ENCODE measurements at regions not wholly inside any gene's neighbourhood (a gene's known extent, or its start where the extent isn't known, plus 50 kb on each side); places are given as distances from the start of the nearest gene placed in this dataset.
"Not testable (repeated sequence)": the region's sequence is repeated elsewhere in the genome, so short reads cannot be mapped to it uniquely, and the experiment has no call there.

DNA sequence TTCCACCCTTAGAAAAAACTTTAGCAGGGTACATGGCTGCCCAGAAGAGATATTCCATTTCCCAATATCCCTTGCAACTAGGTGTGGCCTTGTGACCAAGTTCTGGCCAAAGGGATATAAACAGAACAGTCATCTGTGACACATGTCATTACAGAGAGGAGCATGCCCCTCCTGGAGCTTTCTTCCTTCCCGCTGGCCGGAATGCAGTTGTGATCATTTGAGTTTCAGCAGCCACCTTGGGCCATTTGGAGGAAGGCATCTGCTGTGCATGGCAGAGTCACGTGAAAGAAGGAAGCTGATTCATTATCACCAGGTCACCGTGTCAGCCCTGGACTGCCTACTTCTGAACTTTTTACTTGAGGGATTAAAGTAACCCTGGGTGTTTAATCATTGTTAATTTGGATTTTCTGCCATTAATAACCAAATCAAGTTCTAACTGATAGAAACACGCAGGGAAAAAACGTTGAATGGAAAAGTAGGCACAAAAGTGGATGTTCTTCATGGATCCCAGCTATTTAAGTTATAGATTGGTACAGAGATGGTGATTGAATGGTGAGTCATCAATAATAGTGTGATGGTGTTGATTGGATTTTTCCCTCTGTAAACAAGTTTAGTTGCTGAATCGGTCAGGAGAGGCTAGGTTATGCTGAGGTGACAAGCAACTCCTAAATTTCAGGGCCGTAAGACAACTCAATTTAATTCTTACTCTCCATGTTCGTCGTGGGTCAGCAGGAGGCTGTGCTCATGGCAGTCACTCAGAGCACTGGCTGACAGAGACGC, 80.7 kb upstream of the CCDC167 start:
- FAIRE-seq = no peak

DNA sequence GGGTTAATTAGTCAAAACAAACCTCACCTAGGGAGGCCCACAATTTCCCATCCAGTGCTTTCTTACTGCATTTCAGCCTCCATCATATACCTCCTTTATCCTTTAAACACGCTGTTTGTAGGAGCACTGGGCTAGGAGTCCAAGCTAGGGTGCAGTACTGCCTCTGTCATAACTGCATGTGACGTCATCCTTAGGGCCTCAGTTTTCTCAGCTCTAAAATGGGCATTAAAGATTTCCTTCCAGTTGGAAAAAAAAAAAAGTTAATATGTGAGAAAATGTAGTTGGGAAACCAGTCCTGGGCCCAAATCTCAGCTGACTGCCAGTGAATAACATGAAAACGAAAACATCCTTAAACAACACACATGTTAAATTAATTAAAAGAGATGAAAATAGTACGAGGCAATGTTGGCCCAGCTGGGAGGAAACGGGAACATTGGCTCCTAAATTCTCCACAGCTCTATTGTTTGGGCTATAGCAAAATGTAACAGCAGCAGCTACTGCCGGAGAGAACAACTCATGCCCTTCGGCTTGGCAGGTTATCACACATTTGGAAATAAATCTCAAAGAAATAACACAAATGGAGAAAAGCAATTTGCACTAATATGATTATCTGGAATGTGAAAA, 79.9 kb upstream of the CCDC167 start:
- peak; percentile 84 for FAIRE-seq

DNA sequence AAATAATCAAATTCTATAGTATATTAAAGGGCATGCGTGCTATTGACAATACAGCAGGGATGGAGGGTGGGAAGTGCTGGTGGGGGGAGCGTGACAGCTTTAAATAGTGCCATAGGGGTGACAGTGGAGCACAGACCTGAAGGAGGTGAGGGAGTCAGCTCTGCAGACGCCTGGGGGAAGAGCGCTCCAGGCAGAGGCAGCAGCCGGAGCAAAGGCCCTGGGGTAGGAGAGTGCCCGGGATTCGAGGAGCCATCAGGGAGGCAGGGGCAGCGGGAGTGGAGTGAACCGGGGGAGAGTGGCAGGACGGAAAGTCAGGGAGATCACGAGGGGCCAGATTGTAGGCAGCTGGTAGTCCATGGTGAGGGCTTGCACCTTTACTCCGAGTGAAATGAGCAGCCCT, 78.4 kb upstream of the CCDC167 start:
- no peak for FAIRE-seq

DNA sequence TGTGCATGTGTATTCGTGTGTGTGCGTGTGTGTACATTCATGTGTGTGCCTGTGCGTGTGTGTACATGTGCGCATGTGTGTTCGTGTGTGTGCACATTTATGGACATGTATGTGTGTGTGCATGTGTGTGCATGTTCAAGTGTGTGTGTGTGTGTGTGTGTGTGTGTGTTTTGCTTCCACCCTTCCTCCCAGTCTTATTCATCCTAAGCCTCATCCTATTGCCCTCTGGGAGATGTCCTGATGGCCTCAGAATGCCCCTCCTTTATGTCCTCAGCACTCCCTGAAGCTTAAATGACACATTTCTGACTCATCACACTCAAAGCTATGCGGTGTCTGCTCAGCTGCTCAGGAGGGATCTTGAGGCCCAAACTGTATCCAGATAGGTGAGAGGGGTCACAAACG, 76.6 kb upstream of the CCDC167 start:
- no peak for FAIRE-seq

DNA sequence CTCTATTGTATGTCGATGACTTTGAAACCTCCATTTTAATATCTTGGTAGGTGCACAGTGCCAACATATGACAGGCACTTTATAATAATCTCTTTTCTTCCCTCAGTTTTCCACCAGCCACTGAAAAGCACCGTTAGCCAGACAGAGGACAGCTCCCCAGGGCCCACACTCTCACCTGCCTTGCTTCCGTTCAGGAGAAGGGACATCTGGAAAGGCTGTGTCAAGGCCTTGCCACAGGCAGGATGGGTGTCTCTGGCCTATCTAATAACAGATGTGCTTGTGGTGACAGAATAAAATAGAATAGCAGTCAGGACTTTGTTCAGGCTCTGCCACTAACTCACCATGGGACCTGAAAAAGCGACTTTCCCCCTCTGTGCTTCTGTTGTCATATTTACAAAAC, 75.5 kb upstream of the CCDC167 start:
- no peak for FAIRE-seq

DNA sequence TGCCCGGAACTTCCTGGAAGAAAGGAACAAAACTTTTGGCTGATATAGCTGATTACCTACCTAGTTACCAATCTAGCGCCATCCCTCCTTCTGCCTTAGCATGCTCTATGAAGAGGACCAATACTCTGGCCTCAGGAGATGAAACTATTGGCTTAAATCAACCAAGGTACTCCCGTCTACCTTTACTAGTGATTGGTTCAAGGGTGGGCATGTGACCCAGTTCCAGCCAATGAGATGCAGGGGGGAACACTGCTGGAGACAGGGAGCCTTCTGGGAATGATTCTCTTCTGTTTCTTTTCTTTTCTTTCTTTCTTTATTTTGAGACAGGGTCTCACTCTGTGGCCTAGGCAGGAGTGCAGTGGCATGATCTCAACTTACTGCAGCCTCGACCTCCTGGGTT, 72.6 kb upstream of the CCDC167 start:
- FAIRE-seq = no peak

DNA sequence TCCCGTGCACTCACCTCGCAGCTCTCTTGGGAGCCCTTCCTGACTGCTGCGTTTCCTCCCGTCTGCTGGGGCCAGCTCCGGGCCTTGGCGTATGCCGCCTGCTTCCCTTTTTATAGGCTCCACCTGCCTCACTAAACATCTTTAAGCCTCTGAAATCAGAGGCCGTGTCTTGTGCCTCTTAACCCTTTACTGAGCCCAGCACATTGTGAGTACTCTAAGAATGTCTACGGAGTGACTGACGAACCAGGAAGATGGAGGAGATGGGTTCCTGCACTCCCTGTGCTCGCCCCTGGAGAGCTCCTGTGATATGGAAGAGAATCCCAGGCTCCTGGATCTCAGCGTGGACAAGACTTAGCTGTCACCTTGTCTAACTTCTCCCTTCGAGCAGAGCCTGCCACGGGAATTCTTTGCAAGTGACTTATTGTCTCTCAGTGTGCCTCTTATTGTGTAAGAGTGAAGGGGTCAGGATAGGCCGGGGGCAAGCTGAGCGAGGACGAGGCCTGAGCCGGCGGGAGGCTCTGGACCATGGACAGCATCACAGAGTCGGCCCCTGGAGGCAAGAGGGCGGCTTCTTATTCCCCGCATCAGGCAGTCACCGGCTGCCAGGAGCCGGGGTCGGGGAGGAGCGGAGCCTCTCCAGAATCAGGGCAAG, 70.9 kb upstream of the CCDC167 start:
- FAIRE-seq = no peak

DNA sequence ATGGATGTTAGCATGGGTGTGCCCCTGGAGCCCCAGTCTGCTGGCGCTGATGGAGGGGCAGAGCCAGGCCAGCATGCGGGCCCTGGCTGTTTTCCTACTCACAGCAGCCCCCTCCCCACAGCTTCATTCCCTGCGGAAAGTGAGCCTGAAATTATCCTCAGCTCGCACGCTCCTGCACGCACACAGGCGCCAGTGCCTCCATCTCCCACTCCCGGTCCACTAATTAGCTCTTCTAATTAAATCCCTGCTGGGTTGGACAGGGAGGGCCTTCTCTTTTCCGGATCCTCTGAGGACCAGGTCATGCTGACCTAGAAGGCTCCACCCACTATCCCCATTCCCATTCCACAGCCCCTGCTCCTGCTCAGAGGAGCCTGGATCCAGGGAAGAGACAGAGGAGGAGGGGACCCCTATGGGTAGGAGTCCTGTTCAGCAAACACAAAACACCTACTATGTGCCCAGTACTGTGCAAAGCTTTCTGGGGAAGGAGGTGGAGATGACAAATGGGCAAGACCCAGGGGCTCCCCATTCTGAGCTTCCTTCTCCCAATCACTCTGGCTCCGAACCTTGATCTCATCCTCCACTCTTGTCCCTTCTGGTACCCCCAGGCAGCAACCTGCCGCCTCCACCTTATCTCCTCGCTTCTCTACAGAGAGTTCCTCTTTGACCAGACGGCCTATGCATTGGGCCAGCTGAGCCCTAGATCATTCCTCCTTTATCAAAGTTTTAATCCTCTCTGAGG, 70.2 kb upstream of the CCDC167 start:
- peak; percentile 31 for FAIRE-seq

DNA sequence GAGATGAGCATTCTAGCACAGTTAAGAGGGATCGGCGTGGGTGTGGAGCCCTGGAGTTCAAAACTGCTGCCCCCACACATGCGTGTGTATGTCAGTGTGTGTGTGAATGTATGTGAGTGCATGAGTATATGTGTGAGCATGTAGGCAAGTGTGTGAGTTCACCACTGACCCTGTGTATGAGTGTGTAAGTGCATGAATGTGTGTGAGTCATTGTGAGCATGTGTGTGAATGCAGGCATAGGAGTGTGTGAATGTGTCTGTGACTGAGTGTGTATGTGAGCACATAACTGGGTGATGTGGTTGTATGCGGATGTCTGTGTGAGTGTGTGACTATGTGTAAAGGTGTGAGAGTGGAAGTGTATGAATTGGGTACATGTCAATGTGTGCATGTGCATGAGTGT, 69.6 kb upstream of the CCDC167 start:
- no peak for FAIRE-seq

DNA sequence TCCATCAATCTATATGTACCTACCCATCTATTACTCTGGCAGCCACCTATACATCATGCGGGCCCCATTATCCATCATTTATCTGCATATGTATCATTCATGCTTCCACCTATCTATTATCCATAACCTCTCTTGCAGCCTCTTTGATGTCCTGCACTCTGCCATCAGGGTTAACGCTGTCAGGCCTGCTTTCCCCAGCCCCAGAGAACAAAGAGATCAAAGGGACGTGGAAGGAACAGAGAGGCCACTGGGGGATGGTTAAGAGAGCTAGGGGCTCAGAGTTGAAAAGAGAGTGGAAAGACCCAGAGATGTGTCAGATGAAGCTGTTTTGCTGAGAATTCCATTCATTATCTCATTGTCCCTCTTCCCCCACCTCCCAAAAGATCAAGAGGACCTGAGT, 67.3 kb upstream of the CCDC167 start:
- FAIRE-seq = no peak

DNA sequence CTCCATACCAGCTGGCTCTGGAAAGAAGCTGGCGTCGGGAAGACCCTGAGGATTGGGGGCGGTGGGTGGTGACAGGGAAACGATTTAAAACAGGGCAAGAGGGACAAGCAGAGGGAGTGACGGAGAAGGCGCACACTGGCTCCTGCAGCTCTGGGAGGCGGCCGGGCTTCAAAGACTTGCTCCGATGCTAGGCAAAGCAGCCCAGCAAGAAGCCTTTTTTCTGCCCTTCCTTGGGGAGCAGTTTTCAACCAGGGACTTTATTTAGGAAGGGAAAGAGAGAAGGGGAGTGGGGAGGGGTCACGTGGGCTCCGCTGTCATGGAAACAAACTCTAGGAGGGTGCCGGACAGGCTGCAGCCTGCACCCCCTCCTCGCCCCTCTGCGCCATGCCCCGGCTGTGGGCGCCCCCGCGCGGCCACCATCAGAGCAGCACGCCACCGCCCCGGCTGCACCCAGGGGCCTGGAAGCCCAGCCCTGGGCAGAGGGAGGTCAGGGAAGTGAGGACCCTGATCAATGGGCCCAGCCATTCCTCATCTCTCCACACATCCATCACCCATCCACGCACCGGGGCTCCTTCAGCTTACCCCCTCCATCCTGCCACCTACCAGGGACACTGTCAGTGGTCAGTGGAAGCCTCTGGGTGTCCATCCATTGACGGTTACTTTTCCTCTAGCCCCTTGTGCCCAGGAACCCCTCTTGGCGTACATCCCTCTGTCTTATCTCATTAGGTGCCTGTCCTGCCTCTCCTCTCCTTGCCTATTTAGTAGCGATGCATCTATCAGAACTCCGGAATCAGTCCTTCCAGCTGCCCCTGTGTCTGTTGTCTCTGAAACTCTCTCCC, 66.6 kb upstream of the CCDC167 start:
- FAIRE-seq = no peak

DNA sequence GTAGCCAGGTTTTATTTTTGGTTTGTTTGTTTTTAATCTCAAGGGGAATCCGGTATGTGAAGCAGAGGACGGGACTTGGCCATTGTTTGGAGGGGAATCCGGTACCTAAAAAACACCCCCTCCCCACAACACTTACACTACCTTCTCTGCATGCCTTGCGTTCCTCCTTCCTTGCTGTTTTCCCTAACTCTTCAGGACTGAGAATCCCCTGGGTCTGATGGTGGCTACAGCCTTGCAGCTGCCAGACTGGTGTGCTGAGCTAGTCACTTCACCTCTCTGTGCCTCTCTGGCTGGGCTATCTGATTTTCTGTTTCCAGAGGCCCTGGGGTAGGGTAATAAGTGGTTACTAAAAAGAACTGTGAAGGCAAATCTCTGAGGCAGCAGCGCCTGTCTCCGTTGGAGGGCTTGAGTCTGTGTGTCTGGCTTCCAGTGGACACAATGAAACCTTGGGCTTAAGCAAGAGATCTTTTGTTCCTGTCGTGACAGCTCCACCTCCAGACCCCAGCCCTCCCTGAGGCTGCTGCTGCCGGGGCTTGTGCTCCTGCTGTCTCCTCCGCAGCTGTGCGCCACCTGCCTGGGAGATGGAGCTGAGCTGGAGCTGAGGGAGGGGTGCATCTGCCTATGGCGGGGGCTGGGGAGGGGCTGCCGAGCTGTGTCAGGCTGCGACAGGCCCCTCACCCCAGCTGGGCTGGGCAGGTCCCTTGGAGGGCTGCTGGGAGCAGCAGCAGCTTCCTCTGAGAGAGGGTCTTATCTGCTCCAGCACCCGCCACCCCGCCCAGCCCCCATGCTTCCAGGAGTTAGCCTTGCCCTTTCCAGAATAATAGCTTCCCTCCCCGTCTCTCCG, 65.8 kb upstream of the CCDC167 start:
- FAIRE-seq = no peak

DNA sequence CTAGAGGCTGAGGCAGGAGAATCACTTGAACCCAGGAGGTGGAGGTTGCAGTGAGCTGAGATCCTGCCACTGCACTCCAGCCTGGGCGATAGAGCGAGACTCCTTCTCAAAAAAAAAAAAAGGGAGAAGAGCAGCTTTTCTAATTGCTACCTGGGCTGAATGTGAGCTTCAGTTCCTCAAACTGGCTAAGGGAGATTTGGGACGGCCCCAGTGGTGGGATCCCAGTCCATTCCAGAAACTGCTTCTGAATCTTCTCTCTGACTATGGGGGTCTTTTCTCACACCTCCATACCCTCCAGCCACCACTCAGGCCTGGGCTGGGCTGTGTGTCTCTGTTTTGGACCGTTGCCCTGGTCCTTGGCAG, 63.2 kb upstream of the CCDC167 start:
- FAIRE-seq = not testable (repeated sequence)

DNA sequence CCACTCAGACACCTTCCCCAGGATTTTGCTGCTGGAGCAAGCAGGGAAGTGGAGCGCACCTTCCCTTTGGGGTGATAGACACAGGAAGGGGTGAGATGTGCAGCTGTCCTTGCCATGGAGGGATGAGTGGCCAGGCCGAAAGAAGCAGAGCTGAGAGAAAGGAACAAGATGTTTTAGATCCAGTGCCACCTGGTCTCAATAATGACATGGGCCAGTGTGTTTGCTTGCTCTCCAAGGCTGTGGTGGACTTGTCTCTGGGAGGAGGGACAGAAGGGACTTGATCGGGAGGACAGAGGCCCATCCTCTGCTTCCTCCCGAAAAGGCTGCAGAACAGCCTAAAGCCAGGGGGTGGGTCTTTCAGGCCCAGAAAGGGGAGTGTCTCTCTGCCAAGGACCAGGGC, 61.7 kb upstream of the CCDC167 start:
- FAIRE-seq = no peak

DNA sequence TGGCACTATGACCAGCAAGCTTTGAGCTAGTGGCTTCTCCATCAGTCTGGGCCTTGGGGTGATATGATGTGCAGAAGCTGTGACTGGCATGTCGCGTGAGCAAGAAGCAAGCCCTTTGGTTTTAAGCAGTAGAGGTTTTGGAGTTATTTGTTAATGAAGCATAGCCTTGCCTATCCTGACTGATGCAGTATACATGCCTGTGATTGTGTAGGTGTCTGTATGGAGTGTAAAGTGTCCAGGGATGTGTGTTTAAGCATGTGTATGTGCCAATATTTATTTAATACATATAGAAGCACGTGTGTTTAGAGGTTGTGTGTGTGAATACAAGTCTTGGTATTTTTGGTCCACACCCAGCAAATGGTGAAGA, 61.0 kb upstream of the CCDC167 start:
- FAIRE-seq = no peak

DNA sequence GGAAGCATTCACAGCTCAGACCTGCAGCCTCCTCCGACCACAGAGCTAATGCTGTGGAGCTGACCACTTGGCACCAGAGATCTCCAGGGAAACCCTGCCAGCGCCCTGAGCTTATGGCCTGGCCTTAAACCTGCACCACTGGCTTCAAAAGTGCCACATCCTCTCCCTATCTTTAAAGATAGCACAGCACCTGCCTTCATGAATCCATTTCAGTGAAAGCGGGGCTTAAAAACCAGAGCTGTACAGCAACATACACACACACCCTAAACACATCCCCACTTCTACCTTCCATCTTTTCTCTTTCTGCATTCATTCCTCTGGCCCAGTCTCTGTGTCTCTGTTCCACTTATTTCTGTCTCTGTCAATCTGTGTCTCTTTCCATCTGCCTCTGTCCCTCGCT, 59.8 kb upstream of the CCDC167 start:
- no peak for FAIRE-seq

DNA sequence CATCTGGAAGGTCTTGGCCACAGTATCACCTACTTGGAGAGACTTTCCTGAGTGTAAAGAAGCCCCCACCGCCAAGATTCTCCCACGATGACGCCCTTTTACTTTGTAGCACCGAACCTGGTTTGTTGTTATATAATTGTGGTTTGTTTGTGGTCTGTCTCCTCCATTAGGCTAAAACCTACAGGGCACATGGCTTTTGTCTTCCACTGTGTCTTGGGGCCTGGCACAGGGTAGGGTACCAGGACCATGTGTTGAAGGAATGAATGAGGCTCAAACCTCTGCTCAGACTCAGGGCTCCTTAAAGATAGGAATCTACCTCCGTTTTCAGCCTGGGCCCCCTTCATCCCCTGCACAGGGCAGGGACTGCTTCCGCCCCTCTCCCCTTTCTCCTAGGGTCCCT, 59.4 kb upstream of the CCDC167 start:
- FAIRE-seq = no peak

DNA sequence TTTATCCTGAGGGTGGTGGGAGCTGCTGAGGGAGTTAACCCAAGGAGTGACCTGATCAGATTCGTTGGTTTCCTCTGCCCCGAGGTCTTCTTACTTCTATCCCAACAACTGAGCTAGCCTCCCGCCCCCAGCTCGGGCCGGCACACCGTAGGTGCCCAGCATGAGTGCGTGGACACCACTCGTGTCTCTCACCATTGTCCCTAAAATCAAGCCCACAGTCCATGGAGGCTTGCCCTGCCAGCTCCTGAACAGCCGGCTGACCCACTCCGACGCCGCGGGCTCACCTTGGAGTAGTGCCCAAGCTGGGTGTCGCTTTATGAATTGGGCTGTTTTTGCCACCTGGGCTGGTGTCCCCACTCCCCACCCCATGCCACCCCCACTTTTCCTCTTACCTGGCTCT, 59.0 kb upstream of the CCDC167 start:
- no peak for FAIRE-seq

DNA sequence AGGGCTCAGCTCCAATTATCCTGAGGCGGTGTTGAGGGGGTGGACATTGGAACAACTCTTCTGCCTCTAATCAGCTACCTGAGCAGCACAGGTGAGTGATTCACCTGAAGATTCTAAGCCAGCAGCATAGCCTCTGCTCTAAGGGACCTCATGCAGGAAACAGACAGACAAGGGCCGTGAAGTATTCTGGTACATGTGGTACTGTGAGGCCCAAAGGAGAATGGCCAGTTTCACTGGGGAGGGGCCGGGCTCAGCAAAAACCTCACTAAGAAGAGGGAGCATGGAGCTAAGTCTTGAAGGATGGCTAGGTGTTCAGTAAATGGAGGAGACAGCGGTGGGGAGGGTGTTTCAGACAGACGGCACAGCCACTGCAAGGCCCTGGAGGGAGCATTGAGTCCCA, 58.5 kb upstream of the CCDC167 start:
- no peak for FAIRE-seq

DNA sequence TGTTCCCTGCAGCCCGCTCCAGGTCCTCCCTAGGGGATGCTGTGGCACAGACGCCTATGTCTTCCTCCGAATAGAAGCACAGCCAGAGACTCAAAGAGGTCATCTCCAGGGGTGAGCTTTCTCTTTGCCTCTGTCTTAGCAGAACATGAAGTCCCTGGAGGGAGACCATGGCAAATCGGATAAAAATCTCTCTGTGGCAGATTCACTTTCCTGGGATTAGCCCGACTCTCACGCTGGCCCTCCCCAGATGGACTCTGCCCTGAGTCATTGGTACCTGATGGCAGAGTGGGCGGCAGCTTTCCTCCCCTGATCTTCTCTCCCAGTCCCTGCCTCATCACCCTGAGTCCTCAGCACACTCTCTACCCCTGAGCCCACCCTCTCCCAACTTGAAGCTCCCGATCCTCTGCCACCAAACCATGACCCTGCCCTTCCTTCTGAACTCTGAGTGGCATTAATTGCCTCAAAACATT, 58.0 kb upstream of the CCDC167 start:
- FAIRE-seq = no peak

DNA sequence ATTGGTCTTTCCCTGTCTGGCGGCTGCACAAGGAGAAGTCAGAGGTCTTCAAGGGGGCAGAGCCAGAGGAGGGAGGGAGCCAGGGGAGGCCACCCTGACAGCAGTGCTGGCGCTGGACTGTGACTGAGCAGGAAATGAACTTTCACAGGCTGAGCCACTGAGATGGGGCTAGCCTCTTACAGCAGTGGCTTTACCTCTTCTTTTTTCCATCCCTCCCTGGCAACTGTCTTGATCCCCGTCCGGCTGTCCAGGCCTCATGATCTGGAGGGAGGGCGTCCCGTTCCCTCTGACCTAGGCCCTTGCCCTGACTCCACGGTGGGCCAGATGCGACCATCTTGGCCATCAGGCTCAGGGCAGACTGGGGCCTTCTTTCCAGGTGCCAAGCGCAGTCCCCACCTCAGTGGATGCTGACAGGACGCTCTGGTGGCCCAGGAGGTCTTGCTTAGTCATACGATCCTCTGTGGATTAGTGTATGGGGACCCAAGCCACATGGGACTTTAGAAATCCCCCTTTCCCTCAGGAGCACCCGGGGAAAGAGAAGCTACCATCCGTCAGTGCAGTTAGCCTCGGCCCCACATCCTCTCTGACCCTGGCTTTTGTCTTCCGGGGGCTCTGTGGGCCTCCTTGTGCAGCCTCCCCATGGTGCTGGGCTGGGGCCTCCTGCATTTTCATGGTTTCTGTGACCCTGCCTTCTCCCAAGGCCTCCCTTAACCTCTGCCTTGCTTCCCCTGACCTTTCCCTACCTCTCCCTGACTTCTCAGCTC, 57.4 kb upstream of the CCDC167 start:
- no peak for FAIRE-seq

All from endometrium (tissue), 2 donors.